ENCODE measurements at regions not wholly inside any gene's neighbourhood (a gene's known extent, or its start where the extent isn't known, plus 50 kb on each side); places are given as distances from the start of the nearest gene placed in this dataset.

DNA sequence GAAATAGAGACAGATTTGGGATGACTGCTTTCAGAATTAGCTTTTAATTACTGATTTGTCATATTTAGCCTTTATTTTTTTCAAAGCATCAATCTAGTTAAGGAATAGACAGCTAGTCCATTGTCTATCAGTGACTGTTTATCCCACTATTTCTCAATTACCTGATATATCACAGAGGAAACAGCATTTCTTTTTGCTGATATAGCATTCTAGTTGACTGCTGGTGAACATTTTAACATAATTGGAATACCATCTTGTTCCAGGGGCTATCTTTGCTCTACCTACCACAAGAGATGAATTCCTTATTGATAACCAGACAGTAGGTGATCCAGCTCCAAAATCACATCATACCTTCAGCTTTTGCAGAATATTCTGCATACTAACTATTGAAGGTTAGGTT lies 982.7 kb downstream of the SQOR start:
- H3K9me3 ChIP-seq, result no peaks in the 10 kb centered on the region
- TF ChIP-seq, protein P1, sequence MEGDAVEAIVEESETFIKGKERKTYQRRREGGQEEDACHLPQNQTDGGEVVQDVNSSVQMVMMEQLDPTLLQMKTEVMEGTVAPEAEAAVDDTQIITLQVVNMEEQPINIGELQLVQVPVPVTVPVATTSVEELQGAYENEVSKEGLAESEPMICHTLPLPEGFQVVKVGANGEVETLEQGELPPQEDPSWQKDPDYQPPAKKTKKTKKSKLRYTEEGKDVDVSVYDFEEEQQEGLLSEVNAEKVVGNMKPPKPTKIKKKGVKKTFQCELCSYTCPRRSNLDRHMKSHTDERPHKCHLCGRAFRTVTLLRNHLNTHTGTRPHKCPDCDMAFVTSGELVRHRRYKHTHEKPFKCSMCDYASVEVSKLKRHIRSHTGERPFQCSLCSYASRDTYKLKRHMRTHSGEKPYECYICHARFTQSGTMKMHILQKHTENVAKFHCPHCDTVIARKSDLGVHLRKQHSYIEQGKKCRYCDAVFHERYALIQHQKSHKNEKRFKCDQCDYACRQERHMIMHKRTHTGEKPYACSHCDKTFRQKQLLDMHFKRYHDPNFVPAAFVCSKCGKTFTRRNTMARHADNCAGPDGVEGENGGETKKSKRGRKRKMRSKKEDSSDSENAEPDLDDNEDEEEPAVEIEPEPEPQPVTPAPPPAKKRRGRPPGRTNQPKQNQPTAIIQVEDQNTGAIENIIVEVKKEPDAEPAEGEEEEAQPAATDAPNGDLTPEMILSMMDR (IDR thresholded peaks at IDR 0.05), result no peak
- no peaks in the 10 kb centered on the region for H3K4me1 ChIP-seq (ENCODE audit: control insufficient read depth in 1 of 2, insufficient read depth in 1 of 2, low read depth in 1 of 2, low read length in 1 of 2)
- H3K27me3 ChIP-seq, result no peaks in the 10 kb centered on the region
- no peak overlapping the region for H3K4me3 ChIP-seq (ENCODE audit: low read depth in 1 of 2, low read length in 1 of 2)
- H3K27ac ChIP-seq, result no peak overlapping the region
- H3K36me3 ChIP-seq, result no peaks in the 10 kb centered on the region

DNA sequence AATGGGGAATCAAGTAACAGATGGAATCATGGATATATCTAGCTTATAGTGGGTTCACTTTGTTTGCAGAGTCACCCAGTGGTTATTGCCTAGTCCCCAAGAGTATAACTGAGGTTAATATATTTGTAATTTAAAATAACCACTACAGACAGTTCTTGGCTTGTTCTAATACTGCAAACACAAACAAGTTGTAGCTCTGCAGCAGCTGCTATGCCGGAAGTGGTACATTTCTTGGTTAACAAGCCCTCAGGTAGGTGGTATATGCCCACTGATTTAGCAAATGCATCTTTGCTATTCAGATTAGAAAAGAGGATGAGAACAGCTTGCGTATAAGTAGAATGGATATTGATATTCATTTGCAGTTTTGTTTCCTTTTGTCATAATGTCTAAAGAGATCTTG lies 984.2 kb downstream of the SQOR start:
- Histone ChIP-seq H3K9me3 (no peaks in the 10 kb centered on the region), H3K4me1 (ENCODE audit: control insufficient read depth in 1 of 2, insufficient read depth in 1 of 2, low read depth in 1 of 2, low read length in 1 of 2) (no peaks in the 10 kb centered on the region), H3K27me3 (no peaks in the 10 kb centered on the region), H3K4me3 (ENCODE audit: low read depth in 1 of 2, low read length in 1 of 2) (no peak overlapping the region), H3K36me3 (no peaks in the 10 kb centered on the region), H3K27ac (no peak overlapping the region)
- TF ChIP-seq, protein P1 (IDR thresholded peaks at IDR 0.05), result no peak

DNA sequence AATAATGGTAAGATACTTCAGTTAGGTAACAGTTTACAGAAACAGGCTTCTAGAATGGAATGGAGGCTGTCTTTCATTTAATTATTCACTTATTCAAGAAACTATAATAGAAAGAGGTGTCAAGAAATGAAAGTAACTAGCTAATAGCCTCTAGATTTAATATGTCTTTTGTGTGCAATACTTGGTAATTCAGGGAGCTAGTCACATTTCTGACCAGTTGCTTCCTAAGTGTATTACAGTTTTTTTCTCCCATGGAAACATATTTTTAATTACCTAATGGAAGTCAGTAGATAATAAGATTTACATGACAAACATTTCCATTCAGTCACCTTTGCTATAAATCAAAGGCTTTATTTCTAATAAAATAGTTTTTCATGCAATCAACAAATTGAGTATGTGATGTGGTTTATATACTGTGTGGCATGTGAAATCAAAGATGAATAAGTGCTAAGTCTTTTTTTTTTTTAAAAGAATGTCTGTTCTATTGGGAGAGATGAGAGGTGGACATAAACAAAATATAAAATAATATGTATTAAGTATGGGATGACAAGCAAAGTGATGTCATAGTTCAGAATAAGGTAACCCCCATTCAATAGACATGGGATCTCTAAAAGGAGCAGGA lies 985.7 kb downstream of the SQOR start:
- no peak overlapping the region for H3K27ac ChIP-seq
- TF ChIP-seq, protein P1 (IDR thresholded peaks at IDR 0.05), result no peak
- no peak overlapping the region for H3K4me3 ChIP-seq (ENCODE audit: low read depth in 1 of 2, low read length in 1 of 2)
- no peaks in the 10 kb centered on the region for H3K9me3 ChIP-seq
- no peaks in the 10 kb centered on the region for H3K4me1 ChIP-seq (ENCODE audit: control insufficient read depth in 1 of 2, insufficient read depth in 1 of 2, low read depth in 1 of 2, low read length in 1 of 2)
- H3K36me3 ChIP-seq, result no peaks in the 10 kb centered on the region
- no peaks in the 10 kb centered on the region for H3K27me3 ChIP-seq

DNA sequence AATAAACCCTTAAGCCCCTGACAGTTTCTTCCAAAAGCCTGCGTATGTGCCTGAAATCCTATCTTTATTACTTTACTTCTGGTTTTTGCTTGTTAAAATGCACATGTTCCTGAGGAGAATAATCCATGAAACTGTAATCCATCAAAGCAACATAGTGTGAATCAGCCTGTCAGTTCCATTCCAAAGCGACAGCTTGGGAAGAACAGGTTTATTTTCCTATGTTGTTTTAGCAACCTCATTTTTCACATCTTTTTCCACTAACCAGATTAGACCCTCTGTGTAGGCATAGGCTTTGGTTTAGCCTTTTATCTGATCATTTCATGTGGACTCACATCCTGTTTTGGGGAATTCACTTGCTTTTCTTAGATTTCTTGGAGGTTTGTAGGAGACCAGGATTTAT lies 988.0 kb downstream of the SQOR start:
- H3K27ac ChIP-seq, result no peak overlapping the region
- no peaks in the 10 kb centered on the region for H3K36me3 ChIP-seq
- H3K4me1 ChIP-seq (ENCODE audit: control insufficient read depth in 1 of 2, insufficient read depth in 1 of 2, low read depth in 1 of 2, low read length in 1 of 2), result no peaks in the 10 kb centered on the region
- no peaks in the 10 kb centered on the region for H3K27me3 ChIP-seq
- TF ChIP-seq, protein P1 (IDR thresholded peaks at IDR 0.05), result no peak
- H3K9me3 ChIP-seq, result no peaks in the 10 kb centered on the region
- H3K4me3 ChIP-seq (ENCODE audit: low read depth in 1 of 2, low read length in 1 of 2), result no peak overlapping the region

DNA sequence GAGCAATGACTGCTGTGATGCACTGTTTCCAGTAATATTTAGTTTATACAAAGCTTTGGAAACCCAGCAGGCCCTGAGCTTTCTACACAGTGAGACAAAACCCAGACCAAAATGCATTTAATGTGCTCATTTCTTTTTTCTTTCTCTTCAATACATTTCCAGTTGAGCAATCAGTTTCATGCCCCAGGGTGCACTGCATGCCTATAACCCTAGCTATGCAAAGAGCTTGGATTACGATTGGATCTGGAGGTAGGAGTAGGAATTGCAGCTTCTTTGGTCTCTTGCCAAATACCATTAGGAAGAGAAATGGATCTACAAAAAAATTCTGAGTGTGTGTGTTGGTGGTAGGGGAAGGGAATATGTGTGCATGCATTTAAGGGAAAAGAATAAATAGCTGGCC lies 1001.4 kb downstream of the SQOR start:
- TF ChIP-seq, protein P1 (IDR thresholded peaks at IDR 0.05), result no peak

More for the DNA sequence above, 1001.4 kb downstream of the SQOR start:
- Histone ChIP-seq H3K27me3 (no peaks in the 10 kb centered on the region), H3K4me1 (ENCODE audit: control insufficient read depth in 1 of 2, insufficient read depth in 1 of 2, low read depth in 1 of 2, low read length in 1 of 2) (no peaks in the 10 kb centered on the region), H3K4me3 (ENCODE audit: low read depth in 1 of 2, low read length in 1 of 2) (no peak overlapping the region), H3K36me3 (no peaks in the 10 kb centered on the region), H3K9me3 (no peaks in the 10 kb centered on the region), H3K27ac (no peak overlapping the region)

Measured in neutrophil (primary cell).